Activated naive CD4-positive, alpha-beta T cell treated with anti-CD3 and anti-CD28 coated beads, Interleukin-2, amount 50 U/mL, for 72 hours (primary cell): ENCODE measurements at regions not wholly inside any gene's neighbourhood (a gene's known extent, or its start where the extent isn't known, plus 50 kb on each side); places are given as distances from the start of the nearest gene placed in this dataset.

ENCODE experiments used
- ATAC-seq, 2 donors: fragments of 150-1000 bp; cut with Tn5 transposase; 2 replicates each; pipeline ENCODE4 v1.10.0; 2021; ENCODE audit warnings: mild to moderate bottlenecking in 2 of 2, moderate library complexity in 2 of 2
- DNase-seq, 2 donors: peaks; one replicate each; pipeline ENCODE4 v3.0.0; 2021 to 2022; ENCODE audit warnings: low spot score in 2 of 2
- H3K27ac Mint-ChIP-seq, 2 donors: one replicate each; pipeline ENCODE4 v1.8.0; 2022; ENCODE audit warnings: mild to moderate bottlenecking in 2 of 2, mixed read lengths in 2 of 2
- H3K36me3 Mint-ChIP-seq, 2 donors: one replicate each; pipeline ENCODE4 v1.8.0; 2022; ENCODE audit warnings: mixed read lengths in 2 of 2
- H3K9me3 Mint-ChIP-seq, 2 donors: one replicate each; pipeline ENCODE4 v1.8.0; 2022; ENCODE audit warnings: mixed read lengths in 2 of 2

- Mint-ChIP-seq H3K9me3 (no peaks in the 10 kb centered on the region), H3K27ac (no peak overlapping the region), H3K36me3 (no peaks in the 10 kb centered on the region)
- DNase-seq (no peak), ATAC-seq (no peak)
These were observed 768.0 kb upstream of the PHF14 start for GRCh38 chr7:10205696-10206095.

GRCh38 chr7:10210000-10210399, 763.7 kb upstream of the PHF14 start:
- no peaks in the 10 kb centered on the region for H3K36me3 Mint-ChIP-seq
- DNase-seq (no peak), ATAC-seq (no peak)
- H3K27ac Mint-ChIP-seq = no peak overlapping the region
- H3K9me3 Mint-ChIP-seq = peaks cover 0 to 9% of the 10 kb centered on the region in 2 donors

GRCh38 chr7:10211016-10211415, 762.7 kb upstream of the PHF14 start:
- ATAC-seq (no peak), DNase-seq (no peak)
- no peak overlapping the region for H3K27ac Mint-ChIP-seq
- no peaks in the 10 kb centered on the region for H3K36me3 Mint-ChIP-seq
- peaks cover 3 to 10% of the 10 kb centered on the region in 2 donors for H3K9me3 Mint-ChIP-seq

- ATAC-seq (no peak), DNase-seq (no peak)
- Mint-ChIP-seq H3K9me3 (peaks cover 7 to 15% of the 10 kb centered on the region in 2 donors), H3K36me3 (no peaks in the 10 kb centered on the region), H3K27ac (no peak overlapping the region)
These were observed 761.8 kb upstream of the PHF14 start for GRCh38 chr7:10211861-10212260.

GRCh38 chr7:10212649-10213048, 761.0 kb upstream of the PHF14 start:
- DNase-seq (no peak), ATAC-seq (no peak)
- peaks cover 12 to 15% of the 10 kb centered on the region in 2 donors for H3K9me3 Mint-ChIP-seq
- H3K36me3 Mint-ChIP-seq = no peaks in the 10 kb centered on the region
- H3K27ac Mint-ChIP-seq = no peak overlapping the region

GRCh38 chr7:10216462-10216861, 757.2 kb upstream of the PHF14 start:
- ATAC-seq (no peak), DNase-seq (no peak)
- Mint-ChIP-seq H3K27ac (no peak overlapping the region), H3K9me3 (peaks cover 15 to 16% of the 10 kb centered on the region in 2 donors), H3K36me3 (no peaks in the 10 kb centered on the region)

GRCh38 chr7:10221084-10221483, 752.6 kb upstream of the PHF14 start:
- no peaks in the 10 kb centered on the region for H3K36me3 Mint-ChIP-seq
- peaks cover 12 to 20% of the 10 kb centered on the region in 2 donors for H3K9me3 Mint-ChIP-seq
- DNase-seq (no peak), ATAC-seq (no peak)
- no peak overlapping the region for H3K27ac Mint-ChIP-seq

GRCh38 chr7:10222976-10223375, 750.7 kb upstream of the PHF14 start:
- Mint-ChIP-seq H3K9me3 (peaks cover 11 to 13% of the 10 kb centered on the region in 2 donors), H3K36me3 (no peaks in the 10 kb centered on the region), H3K27ac (no peak overlapping the region)
- ATAC-seq (no peak), DNase-seq (no peak)

- H3K36me3 Mint-ChIP-seq = no peaks in the 10 kb centered on the region
- peaks cover 7 to 17% of the 10 kb centered on the region in 2 donors for H3K9me3 Mint-ChIP-seq
These were observed 748.4 kb upstream of the PHF14 start for GRCh38 chr7:10225275-10225674.

GRCh38 chr7:10237306-10237705, 736.4 kb upstream of the PHF14 start:
- peaks cover 5 to 8% of the 10 kb centered on the region in 2 donors for H3K9me3 Mint-ChIP-seq
- H3K36me3 Mint-ChIP-seq = no peaks in the 10 kb centered on the region
- no peak overlapping the region for H3K27ac Mint-ChIP-seq
- ATAC-seq (no peak), DNase-seq (no peak)

More at GRCh38 chr7:10225275-10225674, 748.4 kb upstream of the PHF14 start:
- H3K27ac Mint-ChIP-seq = no peak overlapping the region
- DNase-seq (no peak), ATAC-seq (no peak)

- H3K36me3 Mint-ChIP-seq = no peaks in the 10 kb centered on the region
- ATAC-seq (no peak), DNase-seq (no peak)
These were observed 735.0 kb upstream of the PHF14 start for GRCh38 chr7:10238641-10239040.

GRCh38 chr7:10239695-10240345, 733.9 kb upstream of the PHF14 start:
- Mint-ChIP-seq H3K27ac (no peak overlapping the region), H3K36me3 (no peaks in the 10 kb centered on the region), H3K9me3 (peaks cover 5 to 8% of the 10 kb centered on the region in 2 donors)
- DNase-seq = no peak
- no peak for ATAC-seq

More at GRCh38 chr7:10238641-10239040, 735.0 kb upstream of the PHF14 start:
- Mint-ChIP-seq H3K27ac (no peak overlapping the region), H3K9me3 (peaks cover 5 to 8% of the 10 kb centered on the region in 2 donors)

- H3K36me3 Mint-ChIP-seq = peaks cover 0 to 12% of the 10 kb centered on the region in 2 donors
- ATAC-seq = no peak
- H3K9me3 Mint-ChIP-seq = peaks cover 5 to 34% of the 10 kb centered on the region in 2 donors
- no peak overlapping the region for H3K27ac Mint-ChIP-seq
- DNase-seq = no peak
These were observed 728.3 kb upstream of the PHF14 start for GRCh38 chr7:10245406-10245805.

- H3K27ac Mint-ChIP-seq = no peak overlapping the region
- H3K9me3 Mint-ChIP-seq = peaks cover 3% of the 10 kb centered on the region in 2 donors
- ATAC-seq = no peak
- H3K36me3 Mint-ChIP-seq = no peaks in the 10 kb centered on the region
- no peak for DNase-seq
These were observed 716.2 kb upstream of the PHF14 start for GRCh38 chr7:10257438-10257837.

GRCh38 chr7:10266976-10267375, 706.7 kb upstream of the PHF14 start:
- no peak overlapping the region for H3K27ac Mint-ChIP-seq
- ATAC-seq (no peak), DNase-seq (no peak)
- no peaks in the 10 kb centered on the region for H3K36me3 Mint-ChIP-seq
- peaks cover 7 to 8% of the 10 kb centered on the region in 2 donors for H3K9me3 Mint-ChIP-seq

- DNase-seq (no peak), ATAC-seq (no peak)
- Mint-ChIP-seq H3K9me3 (peaks cover 7 to 8% of the 10 kb centered on the region in 2 donors), H3K36me3 (no peaks in the 10 kb centered on the region), H3K27ac (no peak overlapping the region)
These were observed 705.6 kb upstream of the PHF14 start for GRCh38 chr7:10268034-10268433.

- Mint-ChIP-seq H3K9me3 (peaks cover 3 to 7% of the 10 kb centered on the region in 2 donors), H3K36me3 (no peaks in the 10 kb centered on the region), H3K27ac (no peak overlapping the region)
- ATAC-seq = no peak
- no peak for DNase-seq
These were observed 690.8 kb upstream of the PHF14 start for GRCh38 chr7:10282909-10283308.

- Mint-ChIP-seq H3K27ac (no peak overlapping the region), H3K36me3 (no peaks in the 10 kb centered on the region), H3K9me3 (peaks cover 3% of the 10 kb centered on the region in 2 donors)
- ATAC-seq = no peak
- DNase-seq = no peak
These were observed 689.7 kb upstream of the PHF14 start for GRCh38 chr7:10284001-10284400.
